ENCODE measurements at regions not wholly inside any gene's neighbourhood (a gene's known extent, or its start where the extent isn't known, plus 50 kb on each side); places are given as distances from the start of the nearest gene placed in this dataset.

DNA sequence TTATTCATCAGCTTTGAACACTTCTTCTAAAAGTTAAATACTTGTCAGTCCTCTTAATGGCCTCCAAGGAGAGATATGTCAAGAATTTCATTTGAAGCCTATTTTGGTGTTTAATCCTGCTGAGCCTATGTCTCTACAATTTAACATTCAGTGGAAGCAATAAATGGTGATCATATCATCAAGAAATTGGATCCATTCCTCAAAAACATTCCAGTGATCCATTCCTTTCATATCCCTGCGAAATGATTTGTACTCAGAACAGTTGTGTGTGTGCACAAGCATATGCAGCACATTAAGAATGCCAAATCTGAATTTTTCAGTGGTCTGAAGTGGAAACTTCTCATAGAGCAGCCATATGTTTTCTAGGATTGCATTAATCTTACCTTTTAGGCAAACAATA lies 373.7 kb upstream of the SYT1 start:
- H3K4me3 ChIP-seq (ENCODE audit: low read length in 2 of 2), result no peak overlapping the region
- no peak for DNase-seq (ENCODE audit: low read depth in 6 of 9, low spot score in 9 of 9)
- H3K36me3 ChIP-seq (ENCODE audit: control insufficient read depth in 2 of 2, insufficient read depth in 2 of 2, low read length in 1 of 2), result no peaks in the 10 kb centered on the region
- 73% methylated on average over 1 of the region's 1 CpG for WGBS
- no peaks in the 10 kb centered on the region for H3K4me1 ChIP-seq (ENCODE audit: control insufficient read depth in 2 of 2, insufficient read depth in 2 of 2, low read length in 2 of 2)
- H3K27ac ChIP-seq (ENCODE audit: low read depth in 1 of 2, low read length in 1 of 2), result no peak overlapping the region
- no peaks in the 10 kb centered on the region for H3K9me3 ChIP-seq (ENCODE audit: control insufficient read depth in 2 of 2, insufficient read depth in 1 of 2, low read length in 1 of 2)
- no peaks in the 10 kb centered on the region for H3K27me3 ChIP-seq (ENCODE audit: control insufficient read depth in 2 of 2, insufficient read depth in 1 of 2, low read length in 1 of 2)

DNA sequence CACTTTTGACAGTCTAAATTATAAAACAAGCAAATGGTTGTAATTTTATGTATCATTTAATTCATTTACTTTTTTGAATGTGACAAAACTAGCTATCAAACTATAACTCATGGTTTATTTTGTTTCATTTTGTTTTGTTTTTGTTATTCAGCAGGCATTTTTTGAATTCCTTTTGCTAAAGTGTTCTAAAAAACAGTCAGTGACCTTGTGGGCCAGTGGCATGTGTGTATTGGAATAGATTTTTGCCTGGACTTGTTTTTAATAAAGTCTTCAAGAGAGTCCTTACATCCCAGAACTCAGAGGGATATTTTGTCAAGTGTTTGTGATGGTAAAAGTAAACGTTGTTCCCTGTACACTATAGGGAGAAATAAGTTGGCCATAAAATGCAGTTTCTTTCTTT lies 369.7 kb upstream of the SYT1 start:
- Histone ChIP-seq H3K9me3 (ENCODE audit: control insufficient read depth in 2 of 2, insufficient read depth in 1 of 2, low read length in 1 of 2) (no peaks in the 10 kb centered on the region), H3K4me1 (ENCODE audit: control insufficient read depth in 2 of 2, insufficient read depth in 2 of 2, low read length in 2 of 2) (no peaks in the 10 kb centered on the region), H3K36me3 (ENCODE audit: control insufficient read depth in 2 of 2, insufficient read depth in 2 of 2, low read length in 1 of 2) (no peaks in the 10 kb centered on the region), H3K27ac (ENCODE audit: low read depth in 1 of 2, low read length in 1 of 2) (no peak overlapping the region), H3K27me3 (ENCODE audit: control insufficient read depth in 2 of 2, insufficient read depth in 1 of 2, low read length in 1 of 2) (no peaks in the 10 kb centered on the region), H3K4me3 (ENCODE audit: low read length in 2 of 2) (no peak overlapping the region)
- 86% methylated on average over 1 of the region's 1 CpG for WGBS
- DNase-seq (ENCODE audit: low read depth in 6 of 9, low spot score in 9 of 9), result no peak

GRCh38 chr12:78501825-78502224 lies 362.7 kb upstream of the SYT1 start:
- Histone ChIP-seq H3K27me3 (ENCODE audit: control insufficient read depth in 2 of 2, insufficient read depth in 1 of 2, low read length in 1 of 2) (no peaks in the 10 kb centered on the region), H3K9me3 (ENCODE audit: control insufficient read depth in 2 of 2, insufficient read depth in 1 of 2, low read length in 1 of 2) (no peaks in the 10 kb centered on the region), H3K27ac (ENCODE audit: low read depth in 1 of 2, low read length in 1 of 2) (no peak overlapping the region), H3K36me3 (ENCODE audit: control insufficient read depth in 2 of 2, insufficient read depth in 2 of 2, low read length in 1 of 2) (no peaks in the 10 kb centered on the region), H3K4me1 (ENCODE audit: control insufficient read depth in 2 of 2, insufficient read depth in 2 of 2, low read length in 2 of 2) (no peaks in the 10 kb centered on the region), H3K4me3 (ENCODE audit: low read length in 2 of 2) (no peak overlapping the region)
- 88% methylated on average over 2 of the region's 2 CpGs for WGBS
- no peak for DNase-seq (ENCODE audit: low read depth in 6 of 9, low spot score in 9 of 9)

GRCh38 chr12:78519422-78519821 lies 345.2 kb upstream of the SYT1 start:
- peaks cover 0 to 7% of the 10 kb centered on the region in 2 donors for H3K9me3 ChIP-seq (ENCODE audit: control insufficient read depth in 2 of 2, insufficient read depth in 1 of 2, low read length in 1 of 2)
- no peak for DNase-seq (ENCODE audit: low read depth in 6 of 9, low spot score in 9 of 9)
- H3K36me3 ChIP-seq (ENCODE audit: control insufficient read depth in 2 of 2, insufficient read depth in 2 of 2, low read length in 1 of 2), result no peaks in the 10 kb centered on the region
- no peaks in the 10 kb centered on the region for H3K4me1 ChIP-seq (ENCODE audit: control insufficient read depth in 2 of 2, insufficient read depth in 2 of 2, low read length in 2 of 2)
- 95% methylated on average over 4 of the region's 4 CpGs for WGBS
- H3K4me3 ChIP-seq (ENCODE audit: low read length in 2 of 2), result no peak overlapping the region
- no peaks in the 10 kb centered on the region for H3K27me3 ChIP-seq (ENCODE audit: control insufficient read depth in 2 of 2, insufficient read depth in 1 of 2, low read length in 1 of 2)
- no peak overlapping the region for H3K27ac ChIP-seq (ENCODE audit: low read depth in 1 of 2, low read length in 1 of 2)

DNA sequence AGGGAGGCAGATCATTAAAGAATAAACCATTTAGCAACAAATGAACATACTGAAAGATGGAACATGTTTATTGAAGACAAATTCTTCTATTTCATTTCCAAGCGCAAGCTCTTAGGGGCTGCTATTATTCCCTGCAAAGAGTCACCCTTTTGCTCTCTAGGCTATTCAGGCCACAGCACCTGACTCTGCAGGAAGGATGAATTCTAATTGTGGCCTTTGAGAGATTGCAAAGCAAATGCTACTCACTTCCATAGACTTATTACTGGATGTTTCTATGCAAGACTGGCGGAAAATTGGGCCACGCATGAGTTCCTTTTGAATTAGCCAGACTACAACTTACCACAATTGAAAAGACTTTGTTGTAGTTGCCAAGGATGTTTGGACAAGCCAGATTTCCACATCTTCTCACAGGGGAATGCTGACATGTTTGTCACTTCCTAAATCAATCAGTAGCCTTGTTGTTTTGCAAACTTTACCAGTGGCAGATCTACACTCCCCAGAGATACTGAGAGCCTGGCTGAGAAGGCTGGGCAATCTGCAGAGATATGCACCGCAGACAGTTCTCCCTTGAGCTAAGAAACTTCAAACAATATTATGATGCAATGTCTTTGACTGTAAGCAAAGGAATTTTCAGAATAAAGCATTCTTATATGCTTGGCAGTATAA lies 334.3 kb upstream of the SYT1 start:
- no peaks in the 10 kb centered on the region for H3K9me3 ChIP-seq (ENCODE audit: control insufficient read depth in 2 of 2, insufficient read depth in 1 of 2, low read length in 1 of 2)
- no peaks in the 10 kb centered on the region for H3K27me3 ChIP-seq (ENCODE audit: control insufficient read depth in 2 of 2, insufficient read depth in 1 of 2, low read length in 1 of 2)
- no peaks in the 10 kb centered on the region for H3K4me1 ChIP-seq (ENCODE audit: control insufficient read depth in 2 of 2, insufficient read depth in 2 of 2, low read length in 2 of 2)
- 75% methylated on average over 4 of the region's 4 CpGs for WGBS
- no peaks in the 10 kb centered on the region for H3K36me3 ChIP-seq (ENCODE audit: control insufficient read depth in 2 of 2, insufficient read depth in 2 of 2, low read length in 1 of 2)
- no peak overlapping the region for H3K4me3 ChIP-seq (ENCODE audit: low read length in 2 of 2)
- H3K27ac ChIP-seq (ENCODE audit: low read depth in 1 of 2, low read length in 1 of 2), result no peak overlapping the region
- DNase-seq (ENCODE audit: low read depth in 6 of 9, low spot score in 9 of 9), result no peak

DNA sequence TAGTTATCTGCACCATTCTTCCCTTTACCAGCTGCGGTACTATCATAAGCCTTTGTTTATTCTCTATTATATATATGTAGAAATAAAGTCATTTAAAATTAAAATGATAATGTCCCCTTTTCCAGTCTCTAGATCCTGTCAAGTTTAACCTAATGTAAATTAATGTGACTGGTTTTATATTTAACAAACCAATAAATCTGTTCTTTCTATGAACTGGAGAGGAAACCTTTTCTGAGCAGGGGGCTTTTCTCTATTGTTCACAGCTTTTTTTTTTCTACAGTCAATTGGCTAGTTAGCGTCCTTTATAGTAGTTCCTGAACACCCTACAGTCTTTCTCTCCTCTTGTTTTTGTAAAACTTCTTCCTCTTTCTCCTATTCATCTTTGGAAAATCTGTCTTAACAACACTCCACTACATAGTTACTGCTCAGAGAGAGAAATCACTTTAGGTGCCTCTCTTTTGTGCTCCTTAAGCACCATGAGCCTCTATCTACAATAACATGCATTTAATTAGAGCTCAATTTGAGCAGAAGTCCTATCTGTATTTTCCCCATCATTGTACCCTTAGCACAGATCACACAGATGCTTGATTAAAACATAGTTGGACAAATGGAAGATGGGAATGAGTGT lies 332.6 kb upstream of the SYT1 start:
- no peaks in the 10 kb centered on the region for H3K27me3 ChIP-seq (ENCODE audit: control insufficient read depth in 2 of 2, insufficient read depth in 1 of 2, low read length in 1 of 2)
- no peak for DNase-seq (ENCODE audit: low read depth in 6 of 9, low spot score in 9 of 9)
- H3K4me1 ChIP-seq (ENCODE audit: control insufficient read depth in 2 of 2, insufficient read depth in 2 of 2, low read length in 2 of 2), result no peaks in the 10 kb centered on the region
- WGBS, result 66% methylated on average over 2 of the region's 2 CpGs
- H3K4me3 ChIP-seq (ENCODE audit: low read length in 2 of 2), result no peak overlapping the region
- no peak overlapping the region for H3K27ac ChIP-seq (ENCODE audit: low read depth in 1 of 2, low read length in 1 of 2)
- H3K9me3 ChIP-seq (ENCODE audit: control insufficient read depth in 2 of 2, insufficient read depth in 1 of 2, low read length in 1 of 2), result no peaks in the 10 kb centered on the region
- no peaks in the 10 kb centered on the region for H3K36me3 ChIP-seq (ENCODE audit: control insufficient read depth in 2 of 2, insufficient read depth in 2 of 2, low read length in 1 of 2)

DNA sequence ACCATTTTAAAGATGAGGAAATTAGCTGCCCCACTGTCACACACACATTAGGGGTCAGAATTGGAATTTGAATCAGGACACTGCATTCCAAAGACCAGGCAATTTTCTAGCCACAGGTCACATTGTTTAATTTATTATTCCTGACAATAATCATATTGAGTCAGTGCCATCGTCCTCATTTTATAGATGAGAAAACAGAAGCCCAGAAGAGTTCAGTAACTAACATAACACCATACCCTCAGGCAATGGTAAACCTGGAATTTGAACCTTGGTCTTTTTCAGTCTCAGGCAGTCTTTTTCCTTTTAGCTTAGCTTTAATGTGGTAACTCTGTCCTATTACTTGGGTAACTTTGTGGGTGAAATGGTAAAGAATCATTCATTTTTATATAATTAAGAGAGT lies 330.3 kb upstream of the SYT1 start:
- Histone ChIP-seq H3K9me3 (ENCODE audit: control insufficient read depth in 2 of 2, insufficient read depth in 1 of 2, low read length in 1 of 2) (no peaks in the 10 kb centered on the region), H3K4me3 (ENCODE audit: low read length in 2 of 2) (no peak overlapping the region), H3K36me3 (ENCODE audit: control insufficient read depth in 2 of 2, insufficient read depth in 2 of 2, low read length in 1 of 2) (no peaks in the 10 kb centered on the region), H3K27ac (ENCODE audit: low read depth in 1 of 2, low read length in 1 of 2) (no peak overlapping the region), H3K4me1 (ENCODE audit: control insufficient read depth in 2 of 2, insufficient read depth in 2 of 2, low read length in 2 of 2) (no peaks in the 10 kb centered on the region), H3K27me3 (ENCODE audit: control insufficient read depth in 2 of 2, insufficient read depth in 1 of 2, low read length in 1 of 2) (no peaks in the 10 kb centered on the region)
- no peak for DNase-seq (ENCODE audit: low read depth in 6 of 9, low spot score in 9 of 9)
- 72% methylated on average over 1 of the region's 1 CpG for WGBS

GRCh38 chr12:78540606-78541336 lies 323.8 kb upstream of the SYT1 start:
- Histone ChIP-seq H3K9me3 (ENCODE audit: control insufficient read depth in 2 of 2, insufficient read depth in 1 of 2, low read length in 1 of 2) (no peaks in the 10 kb centered on the region), H3K4me1 (ENCODE audit: control insufficient read depth in 2 of 2, insufficient read depth in 2 of 2, low read length in 2 of 2) (no peaks in the 10 kb centered on the region), H3K27me3 (ENCODE audit: control insufficient read depth in 2 of 2, insufficient read depth in 1 of 2, low read length in 1 of 2) (no peaks in the 10 kb centered on the region), H3K27ac (ENCODE audit: low read depth in 1 of 2, low read length in 1 of 2) (no peak overlapping the region), H3K36me3 (ENCODE audit: control insufficient read depth in 2 of 2, insufficient read depth in 2 of 2, low read length in 1 of 2) (no peaks in the 10 kb centered on the region), H3K4me3 (ENCODE audit: low read length in 2 of 2) (no peak overlapping the region)
- DNase-seq (ENCODE audit: low read depth in 6 of 9, low spot score in 9 of 9), result no peak
- 85% methylated on average over 7 of the region's 7 CpGs for WGBS

- WGBS, result 91% methylated on average over 3 of the region's 3 CpGs
Observed at GRCh38 chr12:78550831-78551230, 313.7 kb upstream of the SYT1 start.

More at GRCh38 chr12:78550831-78551230, 313.7 kb upstream of the SYT1 start:
- H3K27ac ChIP-seq (ENCODE audit: low read depth in 1 of 2, low read length in 1 of 2), result no peak overlapping the region
- no peaks in the 10 kb centered on the region for H3K27me3 ChIP-seq (ENCODE audit: control insufficient read depth in 2 of 2, insufficient read depth in 1 of 2, low read length in 1 of 2)
- H3K9me3 ChIP-seq (ENCODE audit: control insufficient read depth in 2 of 2, insufficient read depth in 1 of 2, low read length in 1 of 2), result no peaks in the 10 kb centered on the region
- H3K36me3 ChIP-seq (ENCODE audit: control insufficient read depth in 2 of 2, insufficient read depth in 2 of 2, low read length in 1 of 2), result no peaks in the 10 kb centered on the region
- no peak overlapping the region for H3K4me3 ChIP-seq (ENCODE audit: low read length in 2 of 2)
- DNase-seq (ENCODE audit: low read depth in 6 of 9, low spot score in 9 of 9), result no peak
- no peaks in the 10 kb centered on the region for H3K4me1 ChIP-seq (ENCODE audit: control insufficient read depth in 2 of 2, insufficient read depth in 2 of 2, low read length in 2 of 2)

All from thymus (tissue), 11 donors.